Epithelial cell of proximal tubule (primary cell): ENCODE measurements at regions not wholly inside any gene's neighbourhood (a gene's known extent, or its start where the extent isn't known, plus 50 kb on each side); places are given as distances from the start of the nearest gene placed in this dataset.

Experiments used
- DNase-seq: peaks from one replicate; pipeline ENCODE4 v3.0.0-alpha.2; 2011; ENCODE audit warnings: low read depth
- H3K4me3 ChIP-seq: 2 replicates; pipeline ENCODE4 v1.5.1; 2011; ENCODE audit warnings: low read depth, mild to moderate bottlenecking, low read length
- TF ChIP-seq, protein P1 (sequence below): conservative IDR thresholded peaks from 2 replicates; pipeline ENCODE4 v1.5.1; 2012; ENCODE audit warnings: low read depth, mild to moderate bottlenecking, low read length

DNA sequence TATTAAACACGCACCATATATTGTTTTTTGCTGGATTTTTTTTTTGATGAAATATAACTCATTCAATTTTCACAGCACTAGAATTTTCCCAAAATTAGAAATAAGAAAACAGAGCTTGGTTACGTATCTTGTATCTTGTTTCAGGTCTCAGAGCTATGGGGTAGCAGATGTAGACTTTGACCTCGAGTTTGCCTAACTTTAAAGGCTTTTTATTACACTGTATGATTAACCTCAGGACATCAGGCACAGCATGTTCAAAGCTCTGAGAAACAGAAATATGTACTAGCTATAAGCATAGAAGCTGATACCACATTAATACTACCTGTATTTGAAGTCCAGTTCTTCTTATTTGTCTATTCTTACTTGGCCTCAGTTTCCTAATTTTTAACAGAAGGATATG lies 171.9 kb upstream of the KITLG start:
- DNase-seq: no peak
- TF ChIP-seq, protein P1, sequence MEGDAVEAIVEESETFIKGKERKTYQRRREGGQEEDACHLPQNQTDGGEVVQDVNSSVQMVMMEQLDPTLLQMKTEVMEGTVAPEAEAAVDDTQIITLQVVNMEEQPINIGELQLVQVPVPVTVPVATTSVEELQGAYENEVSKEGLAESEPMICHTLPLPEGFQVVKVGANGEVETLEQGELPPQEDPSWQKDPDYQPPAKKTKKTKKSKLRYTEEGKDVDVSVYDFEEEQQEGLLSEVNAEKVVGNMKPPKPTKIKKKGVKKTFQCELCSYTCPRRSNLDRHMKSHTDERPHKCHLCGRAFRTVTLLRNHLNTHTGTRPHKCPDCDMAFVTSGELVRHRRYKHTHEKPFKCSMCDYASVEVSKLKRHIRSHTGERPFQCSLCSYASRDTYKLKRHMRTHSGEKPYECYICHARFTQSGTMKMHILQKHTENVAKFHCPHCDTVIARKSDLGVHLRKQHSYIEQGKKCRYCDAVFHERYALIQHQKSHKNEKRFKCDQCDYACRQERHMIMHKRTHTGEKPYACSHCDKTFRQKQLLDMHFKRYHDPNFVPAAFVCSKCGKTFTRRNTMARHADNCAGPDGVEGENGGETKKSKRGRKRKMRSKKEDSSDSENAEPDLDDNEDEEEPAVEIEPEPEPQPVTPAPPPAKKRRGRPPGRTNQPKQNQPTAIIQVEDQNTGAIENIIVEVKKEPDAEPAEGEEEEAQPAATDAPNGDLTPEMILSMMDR: no peak
- H3K4me3 ChIP-seq: no peak overlapping the region

GRCh38 chr12:88750867-88751543 lies 170.7 kb upstream of the KITLG start:
- TF ChIP-seq, protein P1: no peak
- DNase-seq: no peak
- no peak overlapping the region for H3K4me3 ChIP-seq

- H3K4me3 ChIP-seq: no peak overlapping the region
- DNase-seq: no peak
- TF ChIP-seq, protein P1: no peak
These were observed 166.1 kb upstream of the KITLG start for GRCh38 chr12:88746386-88746785.

GRCh38 chr12:88743946-88744685 lies 163.8 kb upstream of the KITLG start:
- no peak for DNase-seq
- TF ChIP-seq, protein P1: no peak
- no peak overlapping the region for H3K4me3 ChIP-seq

- peak; percentile 33 for DNase-seq
- no peak overlapping the region for H3K4me3 ChIP-seq
- TF ChIP-seq, protein P1: no peak
These were observed 157.7 kb upstream of the KITLG start for GRCh38 chr12:88737838-88738472.

- H3K4me3 ChIP-seq: no peak overlapping the region
- TF ChIP-seq, protein P1: no peak
- no peak for DNase-seq
These were observed 155.8 kb upstream of the KITLG start for GRCh38 chr12:88736031-88736430.
